ENCODE measurements at regions not wholly inside any gene's neighbourhood (a gene's known extent, or its start where the extent isn't known, plus 50 kb on each side); places are given as distances from the start of the nearest gene placed in this dataset.
"Not testable (repeated sequence)": the region's sequence is repeated elsewhere in the genome, so short reads cannot be mapped to it uniquely, and the experiment has no call there.

DNA sequence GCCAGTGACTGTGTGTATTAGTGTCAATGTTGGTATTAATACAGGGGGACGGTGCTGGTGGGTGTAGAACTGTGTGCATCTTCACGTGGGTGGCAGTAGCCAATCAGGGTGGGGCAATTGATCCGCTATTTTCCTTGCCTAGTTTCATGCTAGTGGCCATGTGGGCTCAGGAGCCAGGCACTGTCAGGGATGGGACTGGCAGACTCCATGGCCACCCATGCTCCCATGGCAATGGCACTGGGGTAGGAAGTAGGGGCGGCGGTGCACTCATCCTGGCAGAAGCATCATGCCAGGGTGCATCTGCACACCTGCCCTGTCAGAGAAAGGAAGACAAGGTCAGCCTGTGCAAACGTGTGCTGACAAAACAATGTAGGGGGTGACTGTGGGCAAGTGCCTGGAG lies 122.1 kb upstream of the MAGEC2 start:
- peaks cover 59% of the 10 kb centered on the region for H3K9me3 Mint-ChIP-seq
- H3K4me3 Mint-ChIP-seq: no peak overlapping the region
- H3K36me3 Mint-ChIP-seq (ENCODE audit: low read depth): no peaks in the 10 kb centered on the region
- H3K27ac Mint-ChIP-seq: no peak overlapping the region
- no peak for DNase-seq
- H3K4me1 Mint-ChIP-seq: peaks cover 6% of the 10 kb centered on the region
- no peaks in the 10 kb centered on the region for H3K27me3 Mint-ChIP-seq (ENCODE audit: low read depth, poor library complexity)
- TF ChIP-seq, protein P1, sequence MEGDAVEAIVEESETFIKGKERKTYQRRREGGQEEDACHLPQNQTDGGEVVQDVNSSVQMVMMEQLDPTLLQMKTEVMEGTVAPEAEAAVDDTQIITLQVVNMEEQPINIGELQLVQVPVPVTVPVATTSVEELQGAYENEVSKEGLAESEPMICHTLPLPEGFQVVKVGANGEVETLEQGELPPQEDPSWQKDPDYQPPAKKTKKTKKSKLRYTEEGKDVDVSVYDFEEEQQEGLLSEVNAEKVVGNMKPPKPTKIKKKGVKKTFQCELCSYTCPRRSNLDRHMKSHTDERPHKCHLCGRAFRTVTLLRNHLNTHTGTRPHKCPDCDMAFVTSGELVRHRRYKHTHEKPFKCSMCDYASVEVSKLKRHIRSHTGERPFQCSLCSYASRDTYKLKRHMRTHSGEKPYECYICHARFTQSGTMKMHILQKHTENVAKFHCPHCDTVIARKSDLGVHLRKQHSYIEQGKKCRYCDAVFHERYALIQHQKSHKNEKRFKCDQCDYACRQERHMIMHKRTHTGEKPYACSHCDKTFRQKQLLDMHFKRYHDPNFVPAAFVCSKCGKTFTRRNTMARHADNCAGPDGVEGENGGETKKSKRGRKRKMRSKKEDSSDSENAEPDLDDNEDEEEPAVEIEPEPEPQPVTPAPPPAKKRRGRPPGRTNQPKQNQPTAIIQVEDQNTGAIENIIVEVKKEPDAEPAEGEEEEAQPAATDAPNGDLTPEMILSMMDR (IDR thresholded peaks at IDR 0.05): no peak

DNA sequence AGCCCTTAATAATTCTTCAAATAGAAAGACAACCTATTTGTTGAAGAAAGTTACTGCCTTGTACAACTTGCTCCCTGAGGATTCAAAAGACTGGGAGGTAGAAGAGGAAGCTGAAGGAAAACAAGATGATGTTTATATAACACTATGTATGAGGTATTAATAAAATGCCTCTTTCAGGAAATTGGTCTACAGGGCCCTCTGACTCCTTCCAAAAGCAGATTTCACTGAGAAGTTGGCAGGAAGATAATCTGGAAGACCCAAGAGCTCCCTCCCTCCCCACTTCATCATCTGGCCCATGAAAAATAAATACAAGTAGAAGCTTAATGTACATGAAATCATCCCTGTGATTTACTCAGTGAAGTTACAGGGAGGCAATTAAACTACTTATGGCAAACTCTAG lies 107.5 kb upstream of the MAGEC2 start:
- TF ChIP-seq, protein P1 (IDR thresholded peaks at IDR 0.05): no peak
- DNase-seq: no peak
- Mint-ChIP-seq H3K9me3 (peaks cover 21% of the 10 kb centered on the region), H3K4me1 (no peaks in the 10 kb centered on the region), H3K27ac (no peak overlapping the region), H3K27me3 (ENCODE audit: low read depth, poor library complexity) (no peaks in the 10 kb centered on the region), H3K36me3 (ENCODE audit: low read depth) (no peaks in the 10 kb centered on the region), H3K4me3 (no peak overlapping the region)

DNA sequence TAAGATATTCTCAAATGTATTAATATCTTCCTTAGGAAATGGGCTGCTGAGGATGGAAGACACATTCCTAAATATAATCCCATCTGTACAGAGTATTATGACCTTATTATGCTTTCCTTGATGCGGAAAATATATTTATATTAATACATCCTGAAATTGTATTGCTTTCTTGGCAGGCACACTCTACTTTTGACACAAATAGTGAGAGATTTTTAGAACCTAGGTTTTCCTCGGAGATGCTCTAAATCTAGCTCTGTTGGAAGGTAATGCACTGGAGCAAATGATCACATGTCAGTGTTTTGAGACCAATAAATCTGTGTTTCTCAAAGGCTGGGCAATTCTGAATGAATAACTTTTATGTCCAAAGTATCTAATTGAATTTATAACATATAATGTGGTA lies 94.3 kb upstream of the MAGEC2 start:
- no peak for DNase-seq
- Mint-ChIP-seq H3K4me3 (no peak overlapping the region), H3K9me3 (peaks cover 44% of the 10 kb centered on the region), H3K27me3 (ENCODE audit: low read depth, poor library complexity) (peaks cover 4% of the 10 kb centered on the region), H3K4me1 (no peaks in the 10 kb centered on the region), H3K36me3 (ENCODE audit: low read depth) (no peaks in the 10 kb centered on the region), H3K27ac (no peak overlapping the region)
- TF ChIP-seq, protein P1 (IDR thresholded peaks at IDR 0.05): no peak

DNA sequence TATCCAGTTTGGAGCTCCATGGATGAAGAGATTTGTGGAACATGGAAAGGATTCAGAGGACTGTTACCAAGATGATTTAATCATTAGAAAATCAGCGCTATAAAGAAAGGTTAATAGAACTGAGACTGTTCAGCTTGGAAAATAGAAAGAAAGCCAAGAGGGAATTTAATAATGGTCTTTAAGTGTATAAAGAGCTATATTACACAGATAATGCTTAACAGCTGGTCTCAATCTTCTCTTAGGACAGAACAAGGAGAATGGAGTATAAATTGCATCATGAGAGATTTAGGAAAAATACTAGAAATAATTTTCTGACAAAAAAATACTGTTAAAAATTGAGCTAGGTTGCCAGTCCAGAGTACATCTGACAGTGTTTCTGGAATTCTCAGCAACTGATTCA lies 91.3 kb upstream of the MAGEC2 start:
- H3K36me3 Mint-ChIP-seq (ENCODE audit: low read depth): no peaks in the 10 kb centered on the region
- H3K4me3 Mint-ChIP-seq: no peak overlapping the region
- peaks cover 24% of the 10 kb centered on the region for H3K9me3 Mint-ChIP-seq
- TF ChIP-seq, protein P1 (IDR thresholded peaks at IDR 0.05): no peak
- no peaks in the 10 kb centered on the region for H3K4me1 Mint-ChIP-seq
- DNase-seq: no peak
- peaks cover 8% of the 10 kb centered on the region for H3K27me3 Mint-ChIP-seq (ENCODE audit: low read depth, poor library complexity)
- no peak overlapping the region for H3K27ac Mint-ChIP-seq

DNA sequence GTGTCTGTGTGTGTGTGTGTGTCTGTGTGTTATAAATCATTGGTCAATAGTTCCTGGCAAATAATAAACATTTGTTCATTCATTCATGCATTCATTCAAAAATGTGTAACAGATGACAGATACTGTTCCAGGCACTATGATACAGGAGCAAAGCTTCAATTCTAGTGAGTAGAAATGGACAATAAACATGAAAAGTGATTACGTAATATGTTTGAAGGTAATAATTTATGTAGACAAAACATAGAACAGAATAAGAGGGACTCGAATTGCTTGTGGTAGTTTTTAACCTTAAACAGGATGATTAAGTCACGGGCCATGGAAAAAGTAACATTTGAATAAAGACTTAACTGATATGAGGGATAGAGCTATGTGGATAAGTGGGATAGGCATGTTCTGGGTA lies 90.1 kb upstream of the MAGEC2 start:
- no peak for DNase-seq
- H3K4me3 Mint-ChIP-seq: no peak overlapping the region
- H3K27me3 Mint-ChIP-seq (ENCODE audit: low read depth, poor library complexity): peaks cover 8% of the 10 kb centered on the region
- TF ChIP-seq, protein P1 (IDR thresholded peaks at IDR 0.05): no peak
- no peak overlapping the region for H3K27ac Mint-ChIP-seq
- no peaks in the 10 kb centered on the region for H3K36me3 Mint-ChIP-seq (ENCODE audit: low read depth)
- no peaks in the 10 kb centered on the region for H3K4me1 Mint-ChIP-seq
- H3K9me3 Mint-ChIP-seq: peaks cover 29% of the 10 kb centered on the region

DNA sequence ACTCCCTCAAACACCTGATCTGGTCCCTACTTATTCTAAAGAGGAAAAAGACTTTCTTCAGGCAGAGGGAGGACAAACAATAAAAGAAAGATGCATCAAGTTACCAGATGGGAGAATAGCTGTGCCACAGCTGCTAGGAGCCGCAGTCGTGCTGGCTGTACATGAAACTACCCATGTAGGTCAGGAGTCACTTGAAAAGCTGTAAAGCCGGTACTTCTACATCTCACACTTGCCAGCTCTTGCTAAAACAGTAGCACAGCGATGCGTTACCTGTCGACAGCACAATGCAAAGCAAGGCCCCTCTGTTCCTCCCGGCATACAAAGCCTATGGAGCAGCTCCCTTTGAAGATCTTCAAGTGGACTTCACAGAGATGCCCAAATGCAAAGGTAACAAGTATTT lies 65.1 kb upstream of the MAGEC2 start:
- H3K9me3 Mint-ChIP-seq: peaks cover 68% of the 10 kb centered on the region
- H3K4me1 Mint-ChIP-seq; H3K27ac Mint-ChIP-seq; DNase-seq; H3K27me3 Mint-ChIP-seq (ENCODE audit: low read depth, poor library complexity); H3K4me3 Mint-ChIP-seq; H3K36me3 Mint-ChIP-seq (ENCODE audit: low read depth): not testable (repeated sequence)

Measured in nephron progenitor cell (in vitro differentiated cells).